ENCODE measurements at regions not wholly inside any gene's neighbourhood (a gene's known extent, or its start where the extent isn't known, plus 50 kb on each side); places are given as distances from the start of the nearest gene placed in this dataset.

- WGBS = 43% methylated on average over 14 of the region's 14 CpGs
- TF ChIP-seq POLR2A (IDR thresholded peaks at IDR 0.05) (no peak), CTCF (IDR thresholded peaks at IDR 0.05) (no peak), POLR2AphosphoS5 (IDR thresholded peaks at IDR 0.05) (no peak)
- Histone ChIP-seq H3K4me1 (replicated peaks) (no peaks in the 10 kb centered on the region), H3K9me3 (no peaks in the 10 kb centered on the region), H3K4me3 (no peak overlapping the region), H3K36me3 (no peaks in the 10 kb centered on the region), H3K27me3 (replicated peaks; ENCODE audit: insufficient read depth) (peaks cover 7% of the 10 kb centered on the region), H3K27ac (no peak overlapping the region)
- no peak for DNase-seq (ENCODE audit: low spot score)
- intact Hi-C loops (cut with DNase I) = no loop called here
Observed at GRCh38 chr10:123427165-123427786, 238.9 kb upstream of the GPR26 start.

GRCh38 chr10:123428391-123428790 lies 237.8 kb upstream of the GPR26 start:
- TF ChIP-seq POLR2A (IDR thresholded peaks at IDR 0.05) (no peak), CTCF (IDR thresholded peaks at IDR 0.05) (no peak), POLR2AphosphoS5 (IDR thresholded peaks at IDR 0.05) (no peak)
- no peaks in the 10 kb centered on the region for H3K36me3 ChIP-seq
- H3K27me3 ChIP-seq (replicated peaks; ENCODE audit: insufficient read depth) = peaks cover 7% of the 10 kb centered on the region
- H3K9me3 ChIP-seq = no peaks in the 10 kb centered on the region
- no peak for DNase-seq (ENCODE audit: low spot score)
- H3K4me1 ChIP-seq (replicated peaks) = no peaks in the 10 kb centered on the region
- no peak overlapping the region for H3K27ac ChIP-seq
- no peak overlapping the region for H3K4me3 ChIP-seq
- intact Hi-C loops (cut with DNase I) = no loop called here
- 29% methylated on average over 11 of the region's 11 CpGs for WGBS

GRCh38 chr10:123429706-123430221 lies 236.4 kb upstream of the GPR26 start:
- peaks cover 7% of the 10 kb centered on the region for H3K27me3 ChIP-seq (replicated peaks; ENCODE audit: insufficient read depth)
- no peak for DNase-seq (ENCODE audit: low spot score)
- TF ChIP-seq POLR2A (IDR thresholded peaks at IDR 0.05) = no peak
- TF ChIP-seq POLR2AphosphoS5 (IDR thresholded peaks at IDR 0.05) = no peak
- TF ChIP-seq CTCF (IDR thresholded peaks at IDR 0.05) = no peak
- no peak overlapping the region for H3K4me3 ChIP-seq
- H3K27ac ChIP-seq = no peak overlapping the region
- H3K9me3 ChIP-seq = no peaks in the 10 kb centered on the region
- H3K4me1 ChIP-seq (replicated peaks) = no peaks in the 10 kb centered on the region
- 54% methylated on average over 14 of the region's 14 CpGs for WGBS
- intact Hi-C loops (cut with DNase I) = no loop called here
- H3K36me3 ChIP-seq = no peaks in the 10 kb centered on the region

GRCh38 chr10:123433539-123433938 lies 232.6 kb upstream of the GPR26 start:
- H3K4me1 ChIP-seq (replicated peaks) = no peaks in the 10 kb centered on the region
- H3K27me3 ChIP-seq (replicated peaks; ENCODE audit: insufficient read depth) = peaks cover 2% of the 10 kb centered on the region
- no peak overlapping the region for H3K4me3 ChIP-seq
- H3K27ac ChIP-seq = no peak overlapping the region
- no peaks in the 10 kb centered on the region for H3K9me3 ChIP-seq
- intact Hi-C loops (cut with DNase I) = no loop called here
- H3K36me3 ChIP-seq = no peaks in the 10 kb centered on the region
- WGBS = 86% methylated on average over 6 of the region's 6 CpGs
- TF ChIP-seq POLR2A (IDR thresholded peaks at IDR 0.05) (no peak), POLR2AphosphoS5 (IDR thresholded peaks at IDR 0.05) (no peak), CTCF (IDR thresholded peaks at IDR 0.05) (no peak)
- no peak for DNase-seq (ENCODE audit: low spot score)

- TF ChIP-seq POLR2A (IDR thresholded peaks at IDR 0.05) (no peak), POLR2AphosphoS5 (IDR thresholded peaks at IDR 0.05) (no peak), CTCF (IDR thresholded peaks at IDR 0.05) (no peak)
- Histone ChIP-seq H3K36me3 (no peaks in the 10 kb centered on the region), H3K27me3 (replicated peaks; ENCODE audit: insufficient read depth) (peaks cover 2% of the 10 kb centered on the region), H3K4me1 (replicated peaks) (no peaks in the 10 kb centered on the region), H3K27ac (no peak overlapping the region), H3K9me3 (no peaks in the 10 kb centered on the region), H3K4me3 (no peak overlapping the region)
- 83% methylated on average over 15 of the region's 15 CpGs for WGBS
- intact Hi-C loops (cut with DNase I) = no loop called here
- no peak for DNase-seq (ENCODE audit: low spot score)
Observed at GRCh38 chr10:123434435-123435039, 231.6 kb upstream of the GPR26 start.
